ENCODE measurements at regions not wholly inside any gene's neighbourhood (a gene's known extent, or its start where the extent isn't known, plus 50 kb on each side); places are given as distances from the start of the nearest gene placed in this dataset.
"Not testable (repeated sequence)": the region's sequence is repeated elsewhere in the genome, so short reads cannot be mapped to it uniquely, and the experiment has no call there.

- peak; percentile 32 for DNase-seq
Observed at GRCh38 chr2:83238111-83238510, 1221.0 kb downstream of the SUCLG1 start.

DNA sequence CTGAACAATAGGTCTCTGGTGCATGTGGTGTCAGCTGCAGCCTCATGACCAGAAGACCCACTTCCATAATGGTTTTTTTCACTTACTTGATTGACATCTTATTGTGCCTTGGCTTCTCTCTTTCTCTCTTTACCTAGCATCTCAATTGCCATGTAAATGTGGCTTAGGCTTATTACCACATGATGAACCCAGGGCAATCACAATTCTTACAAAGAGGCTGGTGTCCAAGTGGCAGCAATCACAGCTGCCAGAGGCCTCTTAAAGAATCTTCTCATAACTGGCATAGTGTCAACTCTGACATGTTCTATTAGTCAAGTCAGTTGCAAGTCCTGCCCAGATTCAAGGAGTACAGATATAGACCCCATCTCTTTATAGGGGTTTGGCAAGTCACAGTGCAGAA, 1224.8 kb downstream of the SUCLG1 start:
- peak; percentile 1 for DNase-seq

DNA sequence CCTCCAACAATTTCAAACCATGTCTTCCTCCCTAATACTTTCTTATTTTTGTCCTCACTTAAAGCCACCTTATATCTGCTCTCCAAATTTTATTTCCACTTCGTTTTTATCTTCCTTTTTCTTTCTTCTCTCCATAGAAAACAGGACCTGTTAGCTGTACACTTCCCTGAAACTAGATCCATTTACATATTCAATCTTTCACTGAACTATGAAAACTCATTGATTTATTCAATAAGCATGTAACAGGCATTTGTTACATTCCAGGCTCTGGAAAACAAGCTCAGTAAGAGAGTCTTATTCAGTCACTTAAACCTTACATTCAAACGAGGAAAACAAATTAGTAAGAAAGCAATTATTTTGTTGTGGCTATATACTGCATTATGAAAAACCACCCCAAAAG, 1225.3 kb downstream of the SUCLG1 start:
- DNase-seq: no peak

DNA sequence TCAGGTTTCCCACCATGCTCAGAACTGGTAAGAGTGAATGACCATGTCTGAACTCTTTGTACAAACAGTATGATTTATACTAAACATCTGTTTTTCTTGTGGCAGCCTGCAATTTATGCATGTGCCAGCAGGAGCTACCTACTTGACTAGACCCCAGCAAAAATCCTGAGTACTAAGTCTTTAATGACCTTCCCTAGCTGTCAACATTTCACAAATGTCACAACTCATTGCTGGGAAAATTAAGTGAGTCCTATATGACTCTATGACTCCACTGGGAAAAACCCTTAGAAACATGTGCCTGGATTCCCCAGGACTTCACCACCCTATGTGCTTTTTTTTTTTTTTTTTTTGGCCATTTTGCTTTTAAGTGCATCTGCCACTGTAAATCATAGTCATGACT, 1225.8 kb downstream of the SUCLG1 start:
- DNase-seq: peak; percentile 17

- DNase-seq: no peak
Observed at GRCh38 chr2:83229443-83229842, 1229.6 kb downstream of the SUCLG1 start.

GRCh38 chr2:83224591-83225200, 1234.4 kb downstream of the SUCLG1 start:
- no peak for DNase-seq

- DNase-seq: peak; percentile 71
Observed at GRCh38 chr2:83221258-83221657, 1237.8 kb downstream of the SUCLG1 start.

DNA sequence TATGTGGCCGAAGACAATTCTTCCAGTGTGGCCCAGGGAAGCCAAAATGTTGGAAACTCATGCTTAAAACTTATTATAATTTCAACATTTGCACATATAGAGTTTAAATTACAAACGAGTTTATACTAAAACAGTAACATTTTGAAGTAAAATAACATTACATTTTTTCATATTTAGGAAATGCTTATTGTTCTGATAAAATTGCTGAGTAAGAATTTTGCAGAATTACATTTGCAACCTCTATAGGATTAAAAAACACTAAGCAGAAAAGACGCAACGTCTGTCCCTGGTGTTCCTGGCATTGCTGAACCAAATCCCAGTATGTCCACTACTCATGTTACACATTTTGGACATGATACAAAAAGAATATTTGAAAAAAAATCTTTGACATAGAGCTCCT, 1241.2 kb downstream of the SUCLG1 start:
- DNase-seq: no peak

GRCh38 chr2:83196225-83196624, 1262.9 kb downstream of the SUCLG1 start:
- peak; percentile 73 for DNase-seq

- DNase-seq: peak; percentile 51
Observed at GRCh38 chr2:83191316-83191715, 1267.8 kb downstream of the SUCLG1 start.

DNA sequence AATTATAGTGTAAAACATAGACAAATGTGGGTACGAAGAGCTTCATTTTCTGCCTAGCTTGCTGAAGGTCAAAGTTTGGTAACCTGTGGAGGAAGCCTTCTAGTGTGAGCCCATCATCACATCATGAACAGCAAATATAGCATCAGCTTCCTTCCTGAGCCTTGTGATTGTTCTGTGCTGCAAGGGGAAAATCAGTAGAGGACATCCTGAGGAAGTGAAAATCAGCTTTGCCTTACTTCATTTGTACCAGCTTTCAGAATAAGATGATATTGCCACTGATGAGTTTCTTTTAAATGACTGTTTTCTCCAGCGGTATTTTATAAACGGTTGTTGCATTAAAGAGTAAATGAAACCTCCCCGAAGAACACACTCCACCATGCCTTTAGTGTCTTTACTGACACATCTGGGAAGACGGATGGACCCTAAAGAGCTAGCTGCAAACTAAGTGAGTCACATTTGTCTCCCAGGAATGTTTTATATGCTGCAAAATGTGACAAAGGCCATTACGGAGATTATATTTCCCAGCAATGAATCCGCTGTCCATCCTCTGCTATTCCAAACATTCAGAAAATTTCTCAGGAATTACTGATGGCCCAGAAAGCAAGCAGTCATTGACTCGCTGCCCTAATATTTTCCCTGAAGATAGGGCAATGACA, 1272.8 kb downstream of the SUCLG1 start:
- peak; percentile 68 for DNase-seq

GRCh38 chr2:83180862-83181530, 1278.1 kb downstream of the SUCLG1 start:
- DNase-seq: not testable (repeated sequence)

DNA sequence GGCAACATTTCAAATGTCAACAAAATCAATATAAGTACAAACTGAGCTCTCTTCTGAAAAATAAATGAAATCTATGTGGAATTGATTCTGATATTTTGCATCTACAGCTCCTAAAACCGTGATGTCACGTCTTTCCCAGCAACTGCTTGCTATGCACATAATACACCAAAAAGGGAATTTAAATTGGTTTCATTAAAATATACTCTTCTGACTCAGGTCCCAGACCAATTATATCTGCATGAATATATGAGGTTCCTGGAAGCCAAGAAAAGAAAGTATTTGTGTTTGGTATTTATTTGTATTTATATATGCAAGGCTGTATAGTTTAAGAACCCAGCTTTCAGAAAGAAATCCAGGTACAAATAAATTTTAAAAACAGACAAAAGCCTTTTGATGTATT, 1282.5 kb downstream of the SUCLG1 start:
- no peak for DNase-seq

- peak; percentile 48 for DNase-seq
Observed at GRCh38 chr2:83172841-83173240, 1286.2 kb downstream of the SUCLG1 start.

GRCh38 chr2:83168377-83168776, 1290.7 kb downstream of the SUCLG1 start:
- DNase-seq: peak; percentile 20

GRCh38 chr2:83162421-83162820, 1296.7 kb downstream of the SUCLG1 start:
- no peak for DNase-seq

DNA sequence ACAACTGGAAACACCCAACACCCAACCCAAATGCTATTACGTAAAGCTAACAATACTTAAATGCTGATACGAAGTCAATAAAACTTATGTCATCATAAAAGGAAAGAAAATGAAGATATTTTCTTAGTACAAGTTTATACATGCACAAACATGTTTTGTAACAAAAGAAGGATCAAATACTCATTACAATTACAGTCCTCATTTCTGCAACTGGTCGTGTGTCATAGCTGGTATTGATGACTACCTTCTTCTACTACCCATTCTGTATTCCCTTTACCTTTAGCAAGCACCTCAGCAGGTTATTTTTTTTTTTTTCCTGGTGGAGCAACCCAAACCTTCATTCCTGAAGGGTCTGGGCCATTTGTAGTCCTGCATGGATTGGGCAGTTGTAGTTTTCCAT, 1298.5 kb downstream of the SUCLG1 start:
- no peak for DNase-seq

GRCh38 chr2:83155826-83156225, 1303.3 kb downstream of the SUCLG1 start:
- DNase-seq: no peak

- no peak for DNase-seq
Observed at GRCh38 chr2:83143946-83144345, 1315.1 kb downstream of the SUCLG1 start.

- DNase-seq: no peak
Observed at GRCh38 chr2:83142934-83143333, 1316.1 kb downstream of the SUCLG1 start.

GRCh38 chr2:83115606-83116005, 1343.5 kb downstream of the SUCLG1 start:
- no peak for DNase-seq

DNA sequence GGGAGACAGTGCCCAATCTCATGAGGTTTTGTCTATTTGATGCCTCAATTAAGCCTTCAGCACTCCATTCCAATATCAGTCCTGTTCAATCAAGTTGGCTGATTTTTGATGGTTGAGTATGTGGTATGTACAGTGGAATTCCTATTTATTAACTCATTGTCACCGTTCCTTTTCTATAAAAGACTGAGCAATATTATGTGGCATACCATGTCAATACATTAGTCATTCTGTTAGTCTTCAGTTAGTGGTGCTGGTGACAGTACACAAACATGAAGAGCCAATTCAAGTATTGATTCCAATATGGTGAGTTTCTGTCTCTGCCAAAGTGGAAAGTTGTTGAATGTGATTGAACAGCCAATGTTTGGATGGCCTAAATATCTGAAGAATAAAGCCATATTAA, 1343.9 kb downstream of the SUCLG1 start:
- peak; percentile 6 for DNase-seq

DNA sequence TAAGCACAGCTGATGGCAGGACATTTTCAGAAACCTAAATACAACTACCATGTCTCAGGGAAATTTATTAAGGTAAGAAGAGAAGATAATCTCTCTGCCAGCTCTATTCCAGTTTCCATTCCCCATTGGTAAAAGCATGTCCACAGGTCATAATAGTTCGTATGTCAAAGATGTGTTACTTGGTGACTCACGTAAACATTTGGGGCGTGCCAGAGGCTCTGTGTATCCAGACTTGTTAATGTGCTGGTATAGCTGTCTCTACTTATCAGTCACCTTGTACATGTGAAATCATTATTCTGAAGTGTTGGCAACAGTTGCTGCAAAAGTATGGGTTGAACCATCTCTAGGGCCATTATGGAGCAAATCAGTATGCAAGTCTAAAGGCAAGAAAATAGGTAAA, 1345.1 kb downstream of the SUCLG1 start:
- DNase-seq: no peak

GRCh38 chr2:83112858-83113257, 1346.2 kb downstream of the SUCLG1 start:
- DNase-seq: peak; percentile 62

Data from fibroblast of skin of scalp (primary cell).